ENCODE measurements at regions not wholly inside any gene's neighbourhood (a gene's known extent, or its start where the extent isn't known, plus 50 kb on each side); places are given as distances from the start of the nearest gene placed in this dataset.

DNA sequence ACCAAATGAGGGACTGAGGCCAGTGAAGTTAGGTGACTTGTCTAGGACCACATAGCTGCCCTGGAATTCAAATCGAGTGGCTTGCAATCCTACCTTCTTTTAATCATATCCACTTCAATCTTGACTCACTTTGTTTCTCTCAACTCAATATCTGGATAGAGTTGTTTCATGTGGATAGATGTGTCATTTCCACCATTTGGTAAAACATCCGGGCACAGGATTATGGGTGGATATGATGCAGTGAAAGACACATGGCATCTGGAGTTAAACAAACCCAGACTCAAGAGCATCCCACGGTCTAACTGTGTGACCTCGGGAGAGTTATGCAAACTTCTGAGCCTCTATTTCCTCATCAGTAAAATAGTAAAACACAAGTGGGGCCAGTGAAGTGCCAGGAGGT lies 103.6 kb upstream of the CNKSR3 start:
- DNase-seq (ENCODE audit: low spot score), result no peak
- no peak overlapping the region for H3K9ac ChIP-seq (ENCODE audit: low read depth, low read length, poor library complexity)
- no peaks in the 10 kb centered on the region for H3K9me3 ChIP-seq (replicated peaks in 1 of 2; ENCODE audit: control insufficient read depth in 2 of 2, insufficient read depth in 1 of 2, low read depth in 1 of 2, low read length in 2 of 2)

DNA sequence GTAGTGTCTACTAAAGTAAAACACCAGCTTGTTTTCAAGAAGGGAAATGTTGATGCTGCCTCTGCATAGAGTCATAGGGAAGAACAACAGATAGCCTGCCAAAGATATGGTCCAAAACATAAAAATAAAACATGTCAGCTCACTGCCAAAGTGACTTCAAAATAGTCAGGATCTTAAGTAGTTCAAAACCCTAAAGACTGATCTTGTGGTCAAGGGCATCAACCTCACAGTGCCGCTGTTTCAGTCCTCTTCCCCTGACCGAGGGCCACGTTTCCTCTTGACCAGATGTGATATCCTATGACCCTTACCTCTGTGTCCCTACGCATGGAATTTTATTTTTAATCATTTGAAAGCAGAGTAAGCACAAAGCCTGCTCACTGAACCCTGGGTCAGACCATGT lies 104.2 kb upstream of the CNKSR3 start:
- no CpG with 5 or more reads among the region's 4 CpGs for WGBS, 2 donors (ENCODE audit: extremely low coverage in 2 of 2, insufficient read length in 2 of 2, insufficient replicate concordance in 1 of 2)
- H3K23ac ChIP-seq (ENCODE audit: low read depth, low read length, poor library complexity), result no peak overlapping the region
- no peak overlapping the region for H3K18ac ChIP-seq (ENCODE audit: low read length)
- no peak overlapping the region for H2BK15ac ChIP-seq (ENCODE audit: low read length)
- no peak overlapping the region for H3K9ac ChIP-seq (ENCODE audit: low read depth, low read length, poor library complexity)
- H3K4me3 ChIP-seq (ENCODE audit: low read length in 2 of 2), result no peak overlapping the region
- DNase-seq (ENCODE audit: low spot score), result no peak
- H3K27ac ChIP-seq (replicated peaks; ENCODE audit: low read length), result no peak overlapping the region
- H2AK5ac ChIP-seq (ENCODE audit: low read depth, low read length), result no peak overlapping the region
- H4K8ac ChIP-seq (ENCODE audit: low read depth, low read length), result no peak overlapping the region
- no peak overlapping the region for H3K14ac ChIP-seq (ENCODE audit: low read length)
- H2BK12ac ChIP-seq (ENCODE audit: low read length), result no peak overlapping the region
- H2BK120ac ChIP-seq (ENCODE audit: low read depth, low read length), result no peak overlapping the region
- no peak overlapping the region for H2BK5ac ChIP-seq (ENCODE audit: low read length)
- no peaks in the 10 kb centered on the region for H3K27me3 ChIP-seq (ENCODE audit: control insufficient read depth in 3 of 3, insufficient read depth in 3 of 3, low read depth in 1 of 3, low read length in 3 of 3)
- no peaks in the 10 kb centered on the region for H3K36me3 ChIP-seq (replicated peaks in 1 of 2; ENCODE audit: control insufficient read depth in 2 of 2, insufficient read depth in 2 of 2, low read length in 2 of 2)
- no peaks in the 10 kb centered on the region for H3K9me3 ChIP-seq (replicated peaks in 1 of 2; ENCODE audit: control insufficient read depth in 2 of 2, insufficient read depth in 1 of 2, low read depth in 1 of 2, low read length in 2 of 2)
- no peaks in the 10 kb centered on the region for H3K79me1 ChIP-seq (ENCODE audit: low read depth, low read length)
- no peak overlapping the region for H3K4ac ChIP-seq (ENCODE audit: low read length)
- no peaks in the 10 kb centered on the region for H3K4me1 ChIP-seq (ENCODE audit: control insufficient read depth in 2 of 2, insufficient read depth in 1 of 2, low read depth in 1 of 2, low read length in 2 of 2)
- no peak overlapping the region for H2AFZ ChIP-seq (ENCODE audit: low read length)
- no peak overlapping the region for H4K91ac ChIP-seq (ENCODE audit: low read depth, low read length, poor library complexity)
- no peak overlapping the region for H3K4me2 ChIP-seq (ENCODE audit: insufficient read depth, low read length, poor library complexity, severe bottlenecking)

More for the DNA sequence above, 103.6 kb upstream of the CNKSR3 start:
- Histone ChIP-seq H2AFZ (ENCODE audit: low read length) (no peak overlapping the region), H3K4me1 (ENCODE audit: control insufficient read depth in 2 of 2, insufficient read depth in 1 of 2, low read depth in 1 of 2, low read length in 2 of 2) (no peaks in the 10 kb centered on the region), H3K79me1 (ENCODE audit: low read depth, low read length) (no peaks in the 10 kb centered on the region), H3K4me3 (ENCODE audit: low read length in 2 of 2) (no peak overlapping the region), H3K27ac (replicated peaks; ENCODE audit: low read length) (no peak overlapping the region), H3K23ac (ENCODE audit: low read depth, low read length, poor library complexity) (no peak overlapping the region), H4K8ac (ENCODE audit: low read depth, low read length) (no peak overlapping the region), H2BK15ac (ENCODE audit: low read length) (no peak overlapping the region), H2AK5ac (ENCODE audit: low read depth, low read length) (no peak overlapping the region), H3K27me3 (ENCODE audit: control insufficient read depth in 3 of 3, insufficient read depth in 3 of 3, low read depth in 1 of 3, low read length in 3 of 3) (no peaks in the 10 kb centered on the region), H2BK5ac (ENCODE audit: low read length) (no peak overlapping the region), H4K91ac (ENCODE audit: low read depth, low read length, poor library complexity) (no peak overlapping the region), H2BK12ac (ENCODE audit: low read length) (no peak overlapping the region), H3K18ac (ENCODE audit: low read length) (no peak overlapping the region), H3K4ac (ENCODE audit: low read length) (no peak overlapping the region), H3K14ac (ENCODE audit: low read length) (no peak overlapping the region), H3K4me2 (ENCODE audit: insufficient read depth, low read length, poor library complexity, severe bottlenecking) (no peak overlapping the region), H3K36me3 (replicated peaks in 1 of 2; ENCODE audit: control insufficient read depth in 2 of 2, insufficient read depth in 2 of 2, low read length in 2 of 2) (no peaks in the 10 kb centered on the region), H2BK120ac (ENCODE audit: low read depth, low read length) (no peak overlapping the region)
- WGBS, 2 donors (ENCODE audit: extremely low coverage in 2 of 2, insufficient read length in 2 of 2, insufficient replicate concordance in 1 of 2), result no CpG with 5 or more reads among the region's 4 CpGs

DNA sequence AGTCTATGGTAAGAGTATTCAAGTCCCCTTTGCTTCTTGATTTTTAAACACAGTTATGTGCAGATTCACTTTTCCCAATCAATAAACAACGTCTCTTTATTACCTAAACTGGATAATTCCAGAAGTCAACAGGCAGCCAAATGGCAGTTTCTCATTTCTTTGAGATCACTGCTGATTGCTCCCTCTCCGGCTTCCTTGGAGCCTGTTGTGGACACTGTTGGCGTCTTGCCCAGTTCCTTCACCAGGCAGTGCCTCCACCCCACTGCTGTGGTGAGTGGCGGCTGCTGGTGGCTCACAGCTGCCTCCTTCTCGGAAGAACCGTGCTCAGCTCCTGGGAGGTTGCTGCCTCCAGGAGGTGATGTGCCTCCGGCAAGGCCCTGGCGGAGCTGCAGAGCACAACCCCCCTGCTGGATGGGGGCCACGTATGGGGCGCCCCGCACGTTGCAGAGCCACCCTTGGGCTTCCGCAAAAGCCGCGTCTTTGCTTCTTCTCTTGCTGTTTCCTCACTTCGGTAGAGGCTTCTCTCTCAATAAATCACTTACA lies 105.1 kb upstream of the CNKSR3 start:
- no peaks in the 10 kb centered on the region for H3K79me1 ChIP-seq (ENCODE audit: low read depth, low read length)
- no peak for DNase-seq (ENCODE audit: low spot score)
- no peak overlapping the region for H3K14ac ChIP-seq (ENCODE audit: low read length)
- H2BK15ac ChIP-seq (ENCODE audit: low read length), result no peak overlapping the region
- peak overlapping the region; percentile 87 for H3K23ac ChIP-seq (ENCODE audit: low read depth, low read length, poor library complexity)
- H3K4me2 ChIP-seq (ENCODE audit: insufficient read depth, low read length, poor library complexity, severe bottlenecking), result no peak overlapping the region
- H3K36me3 ChIP-seq (replicated peaks in 1 of 2; ENCODE audit: control insufficient read depth in 2 of 2, insufficient read depth in 2 of 2, low read length in 2 of 2), result no peaks in the 10 kb centered on the region
- no peak overlapping the region for H4K91ac ChIP-seq (ENCODE audit: low read depth, low read length, poor library complexity)
- H3K27ac ChIP-seq (replicated peaks; ENCODE audit: low read length), result no peak overlapping the region
- no peak overlapping the region for H2BK5ac ChIP-seq (ENCODE audit: low read length)
- H3K4me3 ChIP-seq (ENCODE audit: low read length in 2 of 2), result no peak overlapping the region
- no peaks in the 10 kb centered on the region for H3K4me1 ChIP-seq (ENCODE audit: control insufficient read depth in 2 of 2, insufficient read depth in 1 of 2, low read depth in 1 of 2, low read length in 2 of 2)
- H2BK12ac ChIP-seq (ENCODE audit: low read length), result no peak overlapping the region
- peak overlapping the region; percentile 8 for H3K18ac ChIP-seq (ENCODE audit: low read length)
- no peak overlapping the region for H3K4ac ChIP-seq (ENCODE audit: low read length)
- no CpG with 5 or more reads among the region's 16 CpGs for WGBS, 2 donors (ENCODE audit: extremely low coverage in 2 of 2, insufficient read length in 2 of 2, insufficient replicate concordance in 1 of 2)
- no peak overlapping the region for H2AFZ ChIP-seq (ENCODE audit: low read length)
- H2AK5ac ChIP-seq (ENCODE audit: low read depth, low read length), result no peak overlapping the region
- no peak overlapping the region for H4K8ac ChIP-seq (ENCODE audit: low read depth, low read length)
- H3K27me3 ChIP-seq (ENCODE audit: control insufficient read depth in 3 of 3, insufficient read depth in 3 of 3, low read depth in 1 of 3, low read length in 3 of 3), result no peaks in the 10 kb centered on the region
- H3K9me3 ChIP-seq (replicated peaks in 1 of 2; ENCODE audit: control insufficient read depth in 2 of 2, insufficient read depth in 1 of 2, low read depth in 1 of 2, low read length in 2 of 2), result no peaks in the 10 kb centered on the region
- H3K9ac ChIP-seq (ENCODE audit: low read depth, low read length, poor library complexity), result no peak overlapping the region
- H2BK120ac ChIP-seq (ENCODE audit: low read depth, low read length), result no peak overlapping the region

DNA sequence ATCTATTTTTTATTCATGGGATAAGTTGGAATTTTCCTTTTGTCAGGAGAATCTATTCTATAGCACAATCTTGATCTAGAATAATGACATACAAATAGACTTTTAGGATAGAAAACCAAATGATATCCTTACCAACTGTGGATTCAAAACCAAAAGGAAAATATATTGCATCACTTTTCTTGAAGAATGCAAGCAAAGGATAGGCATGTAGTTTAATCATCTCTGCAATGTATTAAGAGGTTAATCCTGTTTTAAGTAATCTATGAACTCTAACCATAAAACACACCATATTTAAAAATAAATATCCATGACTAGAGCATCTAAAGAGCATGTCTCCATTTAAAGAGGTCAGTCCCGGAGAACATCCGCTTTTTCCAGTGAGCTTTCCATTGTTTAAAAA lies 106.7 kb upstream of the CNKSR3 start:
- H2BK12ac ChIP-seq (ENCODE audit: low read length), result no peak overlapping the region
- no peak overlapping the region for H3K4ac ChIP-seq (ENCODE audit: low read length)
- H2AK5ac ChIP-seq (ENCODE audit: low read depth, low read length), result no peak overlapping the region
- H2BK15ac ChIP-seq (ENCODE audit: low read length), result no peak overlapping the region
- H3K4me3 ChIP-seq (ENCODE audit: low read length in 2 of 2), result no peak overlapping the region
- H3K4me2 ChIP-seq (ENCODE audit: insufficient read depth, low read length, poor library complexity, severe bottlenecking), result no peak overlapping the region
- H3K36me3 ChIP-seq (replicated peaks in 1 of 2; ENCODE audit: control insufficient read depth in 2 of 2, insufficient read depth in 2 of 2, low read length in 2 of 2), result no peaks in the 10 kb centered on the region
- no peaks in the 10 kb centered on the region for H3K4me1 ChIP-seq (ENCODE audit: control insufficient read depth in 2 of 2, insufficient read depth in 1 of 2, low read depth in 1 of 2, low read length in 2 of 2)
- no peak overlapping the region for H2AFZ ChIP-seq (ENCODE audit: low read length)
- H3K9me3 ChIP-seq (replicated peaks in 1 of 2; ENCODE audit: control insufficient read depth in 2 of 2, insufficient read depth in 1 of 2, low read depth in 1 of 2, low read length in 2 of 2), result no peaks in the 10 kb centered on the region
- no peak overlapping the region for H3K9ac ChIP-seq (ENCODE audit: low read depth, low read length, poor library complexity)
- no CpG with 5 or more reads among the region's 2 CpGs for WGBS, 2 donors (ENCODE audit: extremely low coverage in 2 of 2, insufficient read length in 2 of 2, insufficient replicate concordance in 1 of 2)
- no peak overlapping the region for H3K27ac ChIP-seq (replicated peaks; ENCODE audit: low read length)
- no peak overlapping the region for H4K8ac ChIP-seq (ENCODE audit: low read depth, low read length)
- H3K18ac ChIP-seq (ENCODE audit: low read length), result no peak overlapping the region
- no peak overlapping the region for H2BK120ac ChIP-seq (ENCODE audit: low read depth, low read length)
- no peaks in the 10 kb centered on the region for H3K79me1 ChIP-seq (ENCODE audit: low read depth, low read length)
- DNase-seq (ENCODE audit: low spot score), result no peak
- H3K14ac ChIP-seq (ENCODE audit: low read length), result no peak overlapping the region
- no peak overlapping the region for H3K23ac ChIP-seq (ENCODE audit: low read depth, low read length, poor library complexity)
- H2BK5ac ChIP-seq (ENCODE audit: low read length), result no peak overlapping the region
- no peak overlapping the region for H4K91ac ChIP-seq (ENCODE audit: low read depth, low read length, poor library complexity)
- no peaks in the 10 kb centered on the region for H3K27me3 ChIP-seq (ENCODE audit: control insufficient read depth in 3 of 3, insufficient read depth in 3 of 3, low read depth in 1 of 3, low read length in 3 of 3)
